Parathyroid adenoma (tissue), 2 donors: ENCODE measurements at regions not wholly inside any gene's neighbourhood (a gene's known extent, or its start where the extent isn't known, plus 50 kb on each side); places are given as distances from the start of the nearest gene placed in this dataset.

Experiments
- H2AFZ ChIP-seq: fragments of 300-600 bp; sonication (generic); one replicate; pipeline ENCODE4 v1.7.0; 2017; ENCODE audit warnings: antibody characterized with exemption, mild to moderate bottlenecking
- H3K27ac ChIP-seq: fragments of 300-600 bp; sonication (generic); one replicate; pipeline ENCODE4 v1.7.0; 2017
- H3K27me3 ChIP-seq: fragments of 300-600 bp; sonication (generic); one replicate; pipeline ENCODE4 v1.7.0; 2017; ENCODE audit warnings: low read length; ENCODE audit not compliant: control insufficient read depth, insufficient read depth
- H3K36me3 ChIP-seq: fragments of 300-600 bp; sonication (generic); one replicate; pipeline ENCODE4 v1.7.0; 2017; ENCODE audit warnings: low read length; ENCODE audit not compliant: control insufficient read depth, insufficient read depth
- H3K4me1 ChIP-seq: fragments of 300-600 bp; sonication (generic); one replicate; pipeline ENCODE4 v1.7.0; 2017; ENCODE audit warnings: control low read depth
- H3K4me2 ChIP-seq: fragments of 300-600 bp; sonication (generic); one replicate; pipeline ENCODE4 v1.7.0; 2017; ENCODE audit warnings: low read length
- H3K4me3 ChIP-seq: fragments of 300-600 bp; sonication (generic); one replicate; pipeline ENCODE4 v1.7.0; 2017; ENCODE audit warnings: low read depth, low read length
- H3K79me2 ChIP-seq: fragments of 300-600 bp; sonication (generic); one replicate; pipeline ENCODE4 v1.7.0; 2017; ENCODE audit warnings: control low read depth
- H3K9ac ChIP-seq: fragments of 300-600 bp; sonication (generic); one replicate; pipeline ENCODE4 v1.7.0; 2017; ENCODE audit warnings: mild to moderate bottlenecking
- H3K9me3 ChIP-seq: fragments of 300-600 bp; sonication (generic); one replicate; pipeline ENCODE4 v1.7.0; 2017; ENCODE audit warnings: low read length; ENCODE audit not compliant: control insufficient read depth
- CTCF ChIP-seq: fragments of 300-600 bp; sonication (generic); IDR thresholded peaks from one replicate; pipeline ENCODE4 v1.7.0; 2017; ENCODE audit warnings: antibody characterized with exemption, mild to moderate bottlenecking
- donor health status: primary hyperparathyroidism.

- H3K27ac ChIP-seq, result no peak overlapping the region
- H3K9me3 ChIP-seq, result no peaks in the 10 kb centered on the region
- no peak for TF ChIP-seq CTCF
- no peaks in the 10 kb centered on the region for H3K4me1 ChIP-seq
- H2AFZ ChIP-seq, result no peak overlapping the region
- no peaks in the 10 kb centered on the region for H3K36me3 ChIP-seq
- no peak overlapping the region for H3K4me2 ChIP-seq
- no peak overlapping the region for H3K9ac ChIP-seq
- no peak overlapping the region for H3K4me3 ChIP-seq
- no peaks in the 10 kb centered on the region for H3K79me2 ChIP-seq
- H3K27me3 ChIP-seq, result no peaks in the 10 kb centered on the region
These were observed 207.1 kb upstream of the HDAC9 start for GRCh38 chr7:18288322-18289037.

GRCh38 chr7:18289788-18290187 is 205.8 kb upstream of the HDAC9 start:
- Histone ChIP-seq H3K27ac (no peak overlapping the region), H3K9ac (no peak overlapping the region), H2AFZ (no peak overlapping the region), H3K36me3 (no peaks in the 10 kb centered on the region), H3K4me2 (no peak overlapping the region), H3K9me3 (no peaks in the 10 kb centered on the region), H3K4me1 (no peaks in the 10 kb centered on the region), H3K79me2 (no peaks in the 10 kb centered on the region), H3K27me3 (no peaks in the 10 kb centered on the region), H3K4me3 (no peak overlapping the region)
- TF ChIP-seq CTCF, result no peak

GRCh38 chr7:18290223-18290622 is 205.3 kb upstream of the HDAC9 start:
- no peaks in the 10 kb centered on the region for H3K9me3 ChIP-seq
- H2AFZ ChIP-seq, result no peak overlapping the region
- H3K36me3 ChIP-seq, result no peaks in the 10 kb centered on the region
- no peaks in the 10 kb centered on the region for H3K27me3 ChIP-seq
- H3K79me2 ChIP-seq, result no peaks in the 10 kb centered on the region
- no peak overlapping the region for H3K9ac ChIP-seq
- H3K4me3 ChIP-seq, result no peak overlapping the region
- no peak overlapping the region for H3K27ac ChIP-seq
- TF ChIP-seq CTCF, result no peak
- H3K4me1 ChIP-seq, result no peaks in the 10 kb centered on the region
- no peak overlapping the region for H3K4me2 ChIP-seq

GRCh38 chr7:18290865-18291264 is 204.7 kb upstream of the HDAC9 start:
- Histone ChIP-seq H3K27me3 (no peaks in the 10 kb centered on the region), H3K36me3 (no peaks in the 10 kb centered on the region), H3K4me2 (no peak overlapping the region), H3K4me1 (no peaks in the 10 kb centered on the region), H3K4me3 (no peak overlapping the region), H3K9ac (no peak overlapping the region), H3K27ac (no peak overlapping the region), H2AFZ (no peak overlapping the region), H3K9me3 (no peaks in the 10 kb centered on the region), H3K79me2 (no peaks in the 10 kb centered on the region)
- TF ChIP-seq CTCF, result no peak

- Histone ChIP-seq H3K27me3 (no peaks in the 10 kb centered on the region), H3K9me3 (no peaks in the 10 kb centered on the region), H3K4me2 (no peak overlapping the region), H3K36me3 (no peaks in the 10 kb centered on the region), H3K4me1 (no peaks in the 10 kb centered on the region), H2AFZ (no peak overlapping the region), H3K79me2 (no peaks in the 10 kb centered on the region), H3K27ac (no peak overlapping the region), H3K4me3 (no peak overlapping the region), H3K9ac (no peak overlapping the region)
- no peak for TF ChIP-seq CTCF
These were observed 203.0 kb upstream of the HDAC9 start for GRCh38 chr7:18292584-18292983.
